Tongue (tissue), 1 donor: ENCODE measurements at regions not wholly inside any gene's neighbourhood (a gene's known extent, or its start where the extent isn't known, plus 50 kb on each side); places are given as distances from the start of the nearest gene placed in this dataset.
"Not testable (repeated sequence)": the region's sequence is repeated elsewhere in the genome, so short reads cannot be mapped to it uniquely, and the experiment has no call there.

Source experiments
- DNase-seq: peaks from one replicate; pipeline ENCODE4 v3.0.0-alpha.2; 2015

- DNase-seq: no peak
Measured at GRCh38 chr11:38138972-38139371, 1540.9 kb upstream of the RAG2 start.

- DNase-seq: no peak
Measured at GRCh38 chr11:38136887-38137286, 1538.9 kb upstream of the RAG2 start.

DNA sequence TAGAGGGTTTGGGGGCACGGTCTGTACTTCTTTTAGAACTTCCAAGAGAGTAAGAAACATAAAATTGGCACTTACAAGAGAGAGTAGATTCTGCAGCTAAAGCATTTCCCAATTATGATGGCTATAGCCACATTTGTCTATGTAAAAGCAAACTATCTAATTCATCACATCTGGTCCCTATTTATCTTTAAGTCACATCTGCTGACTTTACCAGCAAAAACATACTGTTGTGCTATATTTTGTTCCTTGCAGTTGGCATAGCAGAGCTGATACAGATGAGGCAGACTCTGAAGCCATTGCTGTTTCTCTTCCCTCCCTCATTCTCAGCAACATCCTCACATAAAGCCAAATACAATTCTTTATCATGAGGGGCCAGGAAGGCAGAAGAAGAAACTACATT is 1533.5 kb upstream of the RAG2 start:
- DNase-seq: no peak

DNA sequence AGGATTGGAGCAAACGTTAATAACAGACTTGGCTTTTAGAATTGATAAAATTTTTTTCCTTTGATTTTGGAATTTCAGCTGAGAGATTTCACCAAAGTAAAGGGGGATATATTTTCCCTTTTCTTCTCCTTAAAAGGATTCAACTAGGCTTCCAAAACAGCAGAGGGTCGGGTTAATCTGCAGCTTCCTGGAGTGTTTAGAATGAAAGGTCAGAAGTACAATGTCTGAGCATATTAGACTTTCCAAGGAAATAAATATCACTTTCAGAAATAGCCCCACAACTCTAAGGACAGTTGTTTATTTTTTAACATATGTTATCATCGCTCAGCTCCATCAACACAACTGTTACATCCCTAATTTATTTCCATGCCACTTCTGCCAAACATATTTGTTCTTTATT is 1532.9 kb upstream of the RAG2 start:
- no peak for DNase-seq

DNA sequence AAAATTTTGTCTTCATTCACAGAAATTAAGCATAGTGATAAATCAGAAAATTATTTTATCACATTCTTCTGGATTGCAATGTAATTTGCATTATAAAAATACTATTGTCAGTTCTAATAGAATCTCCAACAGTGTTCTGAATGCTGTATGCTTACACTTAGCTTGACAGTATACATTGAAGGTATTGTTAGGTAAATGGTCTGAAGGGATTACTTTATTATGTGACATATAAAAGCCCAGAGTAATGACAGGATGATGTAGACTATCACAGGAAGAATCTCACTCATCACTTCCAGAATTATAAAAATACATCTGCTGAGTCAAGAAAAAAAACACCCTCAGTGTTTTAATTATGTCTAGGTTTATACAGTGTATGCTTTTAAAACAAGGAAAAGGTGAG is 1532.5 kb upstream of the RAG2 start:
- no peak for DNase-seq

GRCh38 chr11:38123673-38124072 is 1525.6 kb upstream of the RAG2 start:
- DNase-seq: no peak

- DNase-seq: not testable (repeated sequence)
Measured at GRCh38 chr11:38116616-38117015, 1518.6 kb upstream of the RAG2 start.

- not testable (repeated sequence) for DNase-seq
Measured at GRCh38 chr11:38115381-38115780, 1517.3 kb upstream of the RAG2 start.

DNA sequence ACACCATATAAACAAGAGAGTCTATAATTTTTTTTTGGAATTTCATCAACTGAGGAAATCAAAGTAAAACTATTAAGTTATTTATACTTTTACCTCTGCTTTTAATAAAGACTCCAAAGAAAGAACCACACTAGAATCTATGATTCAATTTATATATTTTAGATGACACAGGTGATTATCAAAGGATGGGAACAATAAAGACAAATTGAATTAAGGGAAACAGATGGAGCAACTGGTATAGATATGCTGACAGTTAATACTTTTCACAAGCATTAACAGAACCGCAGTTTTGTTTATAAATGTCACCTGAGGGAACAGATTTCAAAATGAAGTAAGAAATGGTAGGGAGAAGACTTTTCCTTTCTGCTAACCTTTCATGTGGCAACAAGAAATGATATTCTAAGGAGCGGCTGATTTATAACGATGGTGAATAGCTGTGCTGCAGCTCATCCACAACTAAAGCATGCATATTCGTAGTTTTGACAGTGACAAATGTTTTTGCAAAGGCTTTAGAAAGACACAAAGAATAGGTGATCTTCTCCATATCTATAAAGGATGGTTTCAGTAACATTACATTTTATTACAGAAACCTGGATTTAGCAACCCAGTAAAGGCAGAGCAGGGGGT is 1502.9 kb upstream of the RAG2 start:
- DNase-seq: no peak

DNA sequence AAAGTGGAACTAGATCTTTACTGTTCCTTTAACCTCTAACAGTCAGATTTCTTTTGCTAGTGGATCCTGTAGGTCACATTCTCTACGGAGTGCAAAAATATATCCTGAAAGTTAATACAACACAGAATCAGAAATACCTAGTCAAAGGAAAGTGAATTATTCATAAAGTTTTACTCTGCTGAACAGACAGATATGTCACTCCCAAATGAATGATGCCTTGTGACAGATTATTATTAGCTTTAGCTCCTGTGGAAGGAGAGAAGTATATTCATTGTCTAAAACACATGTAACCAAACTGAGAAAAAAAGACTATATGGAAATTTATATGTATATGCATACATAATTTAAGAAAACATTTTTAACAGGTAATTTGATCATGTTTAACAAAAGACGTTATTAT is 1497.2 kb upstream of the RAG2 start:
- DNase-seq: no peak

- DNase-seq: peak; percentile 12
Measured at GRCh38 chr11:38089726-38090125, 1491.7 kb upstream of the RAG2 start.

DNA sequence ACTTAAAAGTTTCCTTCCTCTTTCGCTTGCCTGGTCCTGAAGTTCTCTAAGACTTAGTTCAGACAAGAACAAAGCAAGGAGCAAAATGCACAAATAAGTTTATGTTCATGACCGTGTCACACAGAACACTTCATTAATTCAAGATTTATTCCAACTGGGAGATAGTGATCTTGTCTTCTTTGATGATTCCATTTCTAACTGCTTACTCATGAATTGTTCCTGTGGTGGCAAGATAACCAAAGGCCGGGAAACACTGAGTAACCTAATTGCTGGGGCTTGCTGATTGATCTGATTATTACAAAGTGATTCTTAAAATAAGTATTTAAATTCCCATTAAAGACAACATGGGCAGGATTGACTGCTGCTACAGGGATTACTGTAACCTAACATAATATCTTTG is 1462.9 kb upstream of the RAG2 start:
- DNase-seq: no peak

GRCh38 chr11:38060136-38060535 is 1462.1 kb upstream of the RAG2 start:
- no peak for DNase-seq

GRCh38 chr11:38046571-38047135 is 1448.6 kb upstream of the RAG2 start:
- DNase-seq: no peak

GRCh38 chr11:38043060-38043459 is 1445.0 kb upstream of the RAG2 start:
- no peak for DNase-seq

GRCh38 chr11:38038777-38039176 is 1440.7 kb upstream of the RAG2 start:
- DNase-seq: no peak

DNA sequence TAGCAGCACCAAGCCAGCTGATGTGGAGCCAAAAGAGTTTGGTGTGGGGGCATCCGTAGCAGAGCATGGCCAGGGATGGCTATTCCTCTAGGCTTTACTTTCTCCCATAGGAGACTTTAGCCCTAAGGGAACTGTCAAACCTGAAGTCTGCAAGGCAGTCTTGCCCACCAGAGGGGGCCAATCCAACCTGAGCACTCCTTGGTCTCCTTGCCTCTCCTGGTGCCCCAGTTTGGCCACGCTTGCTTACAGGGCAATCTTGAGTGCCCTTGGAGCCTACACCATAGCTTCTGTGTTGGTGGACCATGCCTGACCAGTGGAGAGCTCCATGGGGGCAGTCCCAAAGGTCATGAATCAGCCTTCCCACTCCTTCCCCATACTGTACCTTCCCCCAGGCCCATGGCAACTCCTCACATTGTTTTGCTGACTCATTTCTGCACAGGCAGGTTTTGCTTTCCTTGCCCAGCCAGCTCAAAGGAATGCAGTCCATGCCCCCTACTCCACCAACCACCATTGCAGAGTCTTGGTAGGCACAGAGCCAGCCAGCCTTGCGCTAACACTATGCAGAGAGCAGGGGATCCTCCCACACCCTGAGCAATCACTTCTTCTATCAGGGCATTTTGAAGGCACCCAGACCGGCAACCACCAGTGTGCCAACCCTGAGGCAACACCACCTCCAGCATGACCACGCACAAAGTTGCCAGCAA is 1421.2 kb upstream of the RAG2 start:
- DNase-seq: no peak

- DNase-seq: peak; percentile 14
Measured at GRCh38 chr11:38014405-38014804, 1416.4 kb upstream of the RAG2 start.

DNA sequence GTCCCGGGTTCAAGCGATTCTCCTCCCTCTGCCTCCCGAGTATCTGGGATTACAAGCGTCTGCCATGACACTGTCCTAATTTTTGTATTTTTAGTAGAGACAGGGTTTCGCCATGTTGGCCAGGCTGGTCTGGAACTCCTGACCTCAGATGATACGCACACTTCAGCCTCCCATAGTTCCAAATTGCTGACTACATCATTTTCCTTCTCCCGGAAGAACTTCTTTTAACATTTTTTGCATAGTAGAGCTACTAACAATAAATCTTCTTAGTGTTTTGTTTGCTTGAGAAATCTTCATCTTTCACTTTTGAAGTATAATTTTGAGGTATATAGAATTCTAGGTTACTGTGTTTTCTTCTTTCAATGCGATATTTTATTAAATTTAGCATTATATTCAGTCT is 1415.1 kb upstream of the RAG2 start:
- no peak for DNase-seq

GRCh38 chr11:38011496-38011895 is 1413.5 kb upstream of the RAG2 start:
- no peak for DNase-seq

GRCh38 chr11:38009932-38010331 is 1411.9 kb upstream of the RAG2 start:
- DNase-seq: no peak

DNA sequence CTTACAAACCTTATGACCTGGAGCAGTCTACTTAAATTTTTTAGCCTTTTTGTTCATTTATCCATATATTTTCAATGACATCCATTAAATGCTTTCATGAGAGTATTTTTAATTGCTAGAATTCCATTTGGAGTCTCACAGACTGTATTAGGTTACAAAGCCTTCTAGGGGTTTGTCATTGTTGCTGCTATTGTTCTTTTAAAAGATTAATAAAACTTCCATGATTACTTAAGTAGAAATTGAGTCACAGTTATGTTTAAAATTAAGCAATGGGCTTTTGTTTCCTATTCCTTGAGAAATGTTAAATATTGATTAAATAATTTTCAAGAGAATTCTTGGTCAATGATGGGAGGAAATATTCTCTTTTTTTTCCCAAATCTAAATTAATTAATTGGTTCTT is 1408.4 kb upstream of the RAG2 start:
- DNase-seq: no peak

- DNase-seq: peak; percentile 13
Measured at GRCh38 chr11:38005597-38005996, 1407.6 kb upstream of the RAG2 start.

DNA sequence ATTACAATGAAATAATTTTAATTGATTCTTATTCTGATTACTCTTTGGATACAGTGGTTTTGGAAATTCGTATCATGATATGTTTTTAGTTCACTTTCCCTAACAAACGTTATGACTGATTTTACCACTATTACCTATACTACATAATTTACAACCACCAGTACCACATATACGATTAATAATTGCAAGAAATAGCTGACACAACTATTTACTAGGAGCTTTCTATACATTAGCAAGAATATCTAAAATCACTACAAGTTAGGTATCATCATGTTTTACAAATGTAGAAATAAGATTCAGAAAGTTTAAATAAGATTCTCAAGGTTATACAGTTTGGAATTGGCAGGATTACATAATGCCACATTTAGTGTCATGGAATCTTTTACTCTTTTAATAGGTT is 1401.1 kb upstream of the RAG2 start:
- DNase-seq: no peak
